ENCODE measurements at regions not wholly inside any gene's neighbourhood (a gene's known extent, or its start where the extent isn't known, plus 50 kb on each side); places are given as distances from the start of the nearest gene placed in this dataset.

DNA sequence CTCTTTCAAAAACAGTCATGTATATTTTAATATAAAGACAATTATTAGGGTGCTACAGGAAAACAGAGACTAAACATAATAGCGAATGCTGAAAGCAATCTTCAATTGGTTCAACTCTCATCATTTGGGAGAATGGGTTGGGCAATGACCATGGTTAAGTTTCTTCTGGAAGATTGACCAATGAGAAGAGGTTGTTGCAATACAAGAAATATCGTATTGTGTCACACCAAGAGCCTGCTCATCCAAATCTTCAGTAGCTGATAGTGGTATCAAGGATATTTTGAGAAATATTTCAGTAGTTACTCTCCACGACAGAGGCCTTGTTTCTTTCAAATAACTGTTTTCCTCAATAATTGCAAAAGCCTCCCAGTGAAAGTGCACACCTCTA lies 83.0 kb upstream of the FNDC3A start:
- Histone ChIP-seq H3K4me3 (no peak overlapping the region), H3K36me3 (replicated peaks) (no peaks in the 10 kb centered on the region), H3K27me3 (ENCODE audit: low read depth) (no peaks in the 10 kb centered on the region), H3K4me1 (no peaks in the 10 kb centered on the region), H3K9me3 (no peaks in the 10 kb centered on the region)
- no peak for DNase-seq (ENCODE audit: low spot score in 2 of 2)
- in situ Hi-C loops (cut with MboI; ENCODE audit: low sequenced_read_pairs): no loop called here

- Histone ChIP-seq H3K27me3 (ENCODE audit: low read depth) (0 out of 2 replicates have a peak, but pooled peaks cover 5% of the 10 kb centered on the region), H3K4me1 (no peaks in the 10 kb centered on the region), H3K4me3 (no peak overlapping the region), H3K9me3 (no peaks in the 10 kb centered on the region), H3K36me3 (replicated peaks) (no peaks in the 10 kb centered on the region)
- DNase-seq (ENCODE audit: low spot score in 2 of 2): no peak
- in situ Hi-C loops (cut with MboI; ENCODE audit: low sequenced_read_pairs): no loop called here
Observed at GRCh38 chr13:48896312-48896711, 79.4 kb upstream of the FNDC3A start.

GRCh38 chr13:48901781-48902180 lies 73.9 kb upstream of the FNDC3A start:
- Histone ChIP-seq H3K4me1 (no peaks in the 10 kb centered on the region), H3K27me3 (ENCODE audit: low read depth) (0 out of 2 replicates have a peak, but pooled peaks cover 5% of the 10 kb centered on the region), H3K4me3 (no peak overlapping the region), H3K9me3 (no peaks in the 10 kb centered on the region), H3K36me3 (replicated peaks) (no peaks in the 10 kb centered on the region)
- no peak for DNase-seq (ENCODE audit: low spot score in 2 of 2)
- in situ Hi-C loops (cut with MboI; ENCODE audit: low sequenced_read_pairs): no loop called here

- DNase-seq (ENCODE audit: low spot score in 2 of 2): no peak
Observed at GRCh38 chr13:48902368-48902767, 73.3 kb upstream of the FNDC3A start.

DNA sequence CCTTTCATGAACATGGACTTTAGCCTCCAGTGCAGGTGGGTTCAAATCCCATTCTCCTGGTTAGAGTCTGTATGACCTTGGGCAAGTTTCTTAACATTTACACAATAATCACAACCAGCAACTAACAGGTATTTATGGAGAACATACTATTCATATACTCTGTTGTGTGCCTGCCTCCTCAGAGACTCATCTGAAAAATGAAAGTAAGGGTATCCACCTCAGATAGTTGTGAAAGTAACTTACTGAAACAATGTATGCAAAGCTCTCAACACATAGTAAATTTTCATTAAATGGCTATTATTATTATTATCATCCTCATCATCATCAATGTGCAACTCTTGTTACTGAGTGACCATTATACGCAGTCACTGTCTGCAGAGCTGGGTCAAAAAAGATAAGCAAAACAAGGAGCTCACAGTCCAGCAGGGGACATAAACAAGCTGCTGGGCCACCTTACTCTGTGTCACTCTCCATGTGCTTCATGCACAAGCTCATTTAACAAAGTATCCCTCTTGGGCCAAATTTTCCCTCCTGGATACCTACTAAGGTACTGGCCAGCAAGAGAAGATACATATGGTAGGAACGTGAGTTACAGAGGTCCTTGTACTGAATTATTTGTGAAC lies 70.9 kb upstream of the FNDC3A start:
- DNase-seq (ENCODE audit: low spot score in 2 of 2): no peak
- Histone ChIP-seq H3K4me1 (no peaks in the 10 kb centered on the region), H3K27me3 (ENCODE audit: low read depth) (0 out of 2 replicates have a peak, but pooled peaks cover 5% of the 10 kb centered on the region), H3K4me3 (no peak overlapping the region), H3K9me3 (no peaks in the 10 kb centered on the region), H3K36me3 (replicated peaks) (no peaks in the 10 kb centered on the region)
- in situ Hi-C loops (cut with MboI; ENCODE audit: low sequenced_read_pairs): no loop called here

More at GRCh38 chr13:48902368-48902767, 73.3 kb upstream of the FNDC3A start:
- H3K27me3 ChIP-seq (ENCODE audit: low read depth): 0 out of 2 replicates have a peak, but pooled peaks cover 5% of the 10 kb centered on the region
- in situ Hi-C loops (cut with MboI; ENCODE audit: low sequenced_read_pairs): no loop called here
- no peaks in the 10 kb centered on the region for H3K9me3 ChIP-seq
- no peaks in the 10 kb centered on the region for H3K4me1 ChIP-seq
- no peaks in the 10 kb centered on the region for H3K36me3 ChIP-seq (replicated peaks)
- H3K4me3 ChIP-seq: no peak overlapping the region

DNA sequence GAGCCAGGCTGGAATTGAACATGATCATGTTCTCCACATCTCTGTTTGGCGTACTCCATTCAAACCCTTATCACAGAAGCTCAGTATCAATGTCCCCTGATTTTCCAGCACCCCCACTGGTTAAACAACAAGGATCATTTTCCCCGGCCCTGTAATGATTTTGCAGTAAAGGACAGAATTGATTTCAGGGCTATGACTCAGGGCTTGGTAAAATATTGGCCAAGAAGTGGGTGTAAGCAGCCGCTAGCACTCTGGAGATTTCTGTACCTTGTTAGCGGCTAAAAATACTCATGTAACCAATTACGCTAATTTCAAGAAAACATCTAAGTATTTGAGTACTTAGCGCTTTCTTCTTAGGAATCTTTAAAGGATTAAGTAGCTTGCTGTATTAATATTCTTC lies 69.5 kb upstream of the FNDC3A start:
- no peaks in the 10 kb centered on the region for H3K9me3 ChIP-seq
- in situ Hi-C loops (cut with MboI; ENCODE audit: low sequenced_read_pairs): no loop called here
- no peaks in the 10 kb centered on the region for H3K4me1 ChIP-seq
- no peaks in the 10 kb centered on the region for H3K36me3 ChIP-seq (replicated peaks)
- DNase-seq (ENCODE audit: low spot score in 2 of 2): no peak
- no peaks in the 10 kb centered on the region; the same call in 1 of the 2 replicates for H3K27me3 ChIP-seq (ENCODE audit: low read depth)
- H3K4me3 ChIP-seq: no peak overlapping the region

DNA sequence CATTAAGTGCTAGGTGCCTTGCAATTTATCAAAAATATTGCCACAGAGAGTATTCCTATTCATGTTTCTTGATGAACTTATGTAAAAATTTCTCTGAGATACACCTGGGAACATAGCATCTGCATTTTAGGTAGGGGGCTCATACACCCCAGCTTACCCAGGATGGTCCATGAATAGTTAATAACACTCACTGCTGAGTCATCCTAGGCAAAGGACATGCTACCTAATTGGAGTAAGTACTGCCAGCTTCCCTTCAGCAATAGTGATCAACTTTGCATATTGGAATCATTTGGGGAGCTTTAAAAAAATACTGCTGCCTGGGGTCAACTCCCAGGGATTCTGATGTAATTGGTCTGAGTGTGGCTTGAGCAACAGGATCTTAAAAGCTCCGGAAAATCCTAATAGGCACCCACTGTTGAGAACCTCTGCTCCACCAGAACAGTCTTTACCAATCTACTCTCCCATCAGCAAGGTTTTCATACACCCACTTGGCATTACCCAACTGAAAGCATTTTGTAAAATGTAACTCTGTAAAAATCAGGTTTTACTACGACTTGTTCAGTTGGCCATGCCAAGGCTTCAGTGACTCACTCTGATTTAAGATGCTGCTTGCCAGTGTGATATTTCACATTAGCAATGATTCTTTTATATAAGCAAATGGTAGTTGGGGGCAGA lies 67.2 kb upstream of the FNDC3A start:
- no peak for DNase-seq (ENCODE audit: low spot score in 2 of 2)
- Histone ChIP-seq H3K4me1 (no peaks in the 10 kb centered on the region), H3K27me3 (ENCODE audit: low read depth) (no peaks in the 10 kb centered on the region; the same call in 1 of the 2 replicates), H3K36me3 (replicated peaks) (no peaks in the 10 kb centered on the region), H3K9me3 (no peaks in the 10 kb centered on the region), H3K4me3 (no peak overlapping the region)
- in situ Hi-C loops (cut with MboI; ENCODE audit: low sequenced_read_pairs): no loop called here

DNA sequence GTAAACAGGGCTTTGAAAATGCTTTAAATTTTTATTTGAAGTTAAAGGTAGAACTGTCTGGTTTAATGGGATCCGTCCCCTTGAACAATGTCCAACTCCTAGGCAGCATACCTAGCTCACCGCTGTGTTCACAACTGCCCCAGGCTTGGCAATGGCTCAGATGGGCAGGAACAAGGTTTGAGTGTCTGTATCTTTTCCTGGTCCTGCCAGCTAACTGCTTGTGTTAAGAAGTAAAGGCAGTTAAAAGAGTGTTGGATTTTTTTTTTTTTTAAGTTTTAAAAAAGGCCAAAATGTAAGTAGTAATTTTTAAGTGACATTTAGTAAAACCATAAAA lies 66.7 kb upstream of the FNDC3A start:
- Histone ChIP-seq H3K4me1 (no peaks in the 10 kb centered on the region), H3K4me3 (no peak overlapping the region), H3K27me3 (ENCODE audit: low read depth) (no peaks in the 10 kb centered on the region; the same call in 1 of the 2 replicates), H3K36me3 (replicated peaks) (no peaks in the 10 kb centered on the region), H3K9me3 (no peaks in the 10 kb centered on the region)
- DNase-seq (ENCODE audit: low spot score in 2 of 2): no peak
- in situ Hi-C loops (cut with MboI; ENCODE audit: low sequenced_read_pairs): no loop called here

- in situ Hi-C loops (cut with MboI; ENCODE audit: low sequenced_read_pairs): no loop called here
- Histone ChIP-seq H3K4me1 (no peaks in the 10 kb centered on the region), H3K4me3 (no peak overlapping the region), H3K36me3 (replicated peaks) (no peaks in the 10 kb centered on the region), H3K9me3 (no peaks in the 10 kb centered on the region), H3K27me3 (ENCODE audit: low read depth) (no peaks in the 10 kb centered on the region; the same call in 1 of the 2 replicates)
- DNase-seq (ENCODE audit: low spot score in 2 of 2): no peak
Observed at GRCh38 chr13:48910686-48911085, 65.0 kb upstream of the FNDC3A start.

GRCh38 chr13:48919751-48920150 lies 56.0 kb upstream of the FNDC3A start:
- H3K27me3 ChIP-seq (ENCODE audit: low read depth): no peaks in the 10 kb centered on the region
- no peaks in the 10 kb centered on the region for H3K36me3 ChIP-seq (replicated peaks)
- H3K4me1 ChIP-seq: no peaks in the 10 kb centered on the region
- H3K4me3 ChIP-seq: no peak overlapping the region
- no peak for DNase-seq (ENCODE audit: low spot score in 2 of 2)
- no peaks in the 10 kb centered on the region; the same call in 1 of the 2 replicates for H3K9me3 ChIP-seq
- in situ Hi-C loops (cut with MboI; ENCODE audit: low sequenced_read_pairs): no loop called here

DNA sequence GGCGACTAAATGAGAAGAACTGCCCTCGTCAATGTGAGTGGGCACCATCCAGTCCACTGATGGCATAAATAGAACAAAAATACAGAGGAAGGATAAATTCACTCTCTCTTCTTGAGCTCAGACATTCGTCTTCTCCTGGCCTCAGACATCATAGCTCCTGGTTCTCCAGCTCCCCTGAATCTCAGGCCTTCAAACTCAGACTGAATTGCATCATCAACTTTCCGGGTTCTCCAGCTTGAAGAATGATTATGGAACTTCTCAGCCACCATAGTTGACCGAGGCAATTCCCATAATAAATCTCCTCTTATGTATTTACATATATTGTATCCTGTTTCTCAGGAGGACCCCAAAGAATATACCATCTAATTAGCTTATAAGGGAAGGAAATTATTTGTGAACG lies 55.0 kb upstream of the FNDC3A start:
- Histone ChIP-seq H3K4me3 (no peak overlapping the region), H3K9me3 (no peaks in the 10 kb centered on the region; the same call in 1 of the 2 replicates), H3K36me3 (replicated peaks) (no peaks in the 10 kb centered on the region), H3K4me1 (no peaks in the 10 kb centered on the region), H3K27me3 (ENCODE audit: low read depth) (no peaks in the 10 kb centered on the region)
- in situ Hi-C loops (cut with MboI; ENCODE audit: low sequenced_read_pairs): no loop called here
- no peak for DNase-seq (ENCODE audit: low spot score in 2 of 2)

- Histone ChIP-seq H3K36me3 (replicated peaks) (no peaks in the 10 kb centered on the region), H3K4me3 (no peak overlapping the region), H3K4me1 (no peaks in the 10 kb centered on the region), H3K9me3 (no peaks in the 10 kb centered on the region; the same call in 1 of the 2 replicates), H3K27me3 (ENCODE audit: low read depth) (0 out of 2 replicates have a peak, but pooled peaks cover 2% of the 10 kb centered on the region)
- DNase-seq (ENCODE audit: low spot score in 2 of 2): no peak
- in situ Hi-C loops (cut with MboI; ENCODE audit: low sequenced_read_pairs): no loop called here
Observed at GRCh38 chr13:48923376-48923775, 52.3 kb upstream of the FNDC3A start.

GRCh38 chr13:48925001-48925400 lies 50.7 kb upstream of the FNDC3A start:
- Histone ChIP-seq H3K9me3 (no peaks in the 10 kb centered on the region; the same call in 1 of the 2 replicates), H3K27me3 (ENCODE audit: low read depth) (peaks cover 2% of the 10 kb centered on the region; the same call in 1 of the 2 replicates), H3K4me1 (no peaks in the 10 kb centered on the region), H3K4me3 (no peak overlapping the region), H3K36me3 (replicated peaks) (no peaks in the 10 kb centered on the region)
- DNase-seq (ENCODE audit: low spot score in 2 of 2): no peak
- in situ Hi-C loops (cut with MboI; ENCODE audit: low sequenced_read_pairs): no loop called here
